H1 (cell line): ENCODE measurements at regions not wholly inside any gene's neighbourhood (a gene's known extent, or its start where the extent isn't known, plus 50 kb on each side); places are given as distances from the start of the nearest gene placed in this dataset.

Source experiments
- CTCF ChIA-PET: fragments of 300-600 bp; sonication (Branson Sonifier 250); formaldehyde crosslinking; loops from one replicate; lab custom pipeline; 2021; ENCODE audit not compliant: partially characterized antibody; lab: Charles Lee
- POLR2A ChIA-PET: fragments of 300-600 bp; sonication (Branson Sonifier 250); formaldehyde crosslinking; loops from one replicate; lab custom pipeline; 2021; ENCODE audit warnings: inconsistent platforms; ENCODE audit not compliant: partially characterized antibody; lab: Charles Lee
- DNase-seq, 2 experiments: peaks; one replicate each; pipeline versions ENCODE4 v3.0.0 to v3.0.0-alpha.2; 2010 to 2022; ENCODE audit warnings: low spot score in 2 of 2, low read depth in 1 of 2, mixed read lengths in 1 of 2
- FAIRE-seq: peaks from 2 replicates; lab custom pipeline; 2011; peaks lifted over from hg19 to GRCh38; lab: Jason Lieb, UNC
- H2AFZ ChIP-seq: 2 replicates; pipeline ENCODE4 v1.8.1; 2012; ENCODE audit warnings: low read length, inconsistent platforms
- H2AK5ac ChIP-seq: 2 replicates; pipeline ENCODE4 v1.6.1; 2013; ENCODE audit warnings: low read depth, low read length
- H2BK120ac ChIP-seq: replicated peaks from 2 replicates; pipeline ENCODE3; 2013; ENCODE audit warnings: low read depth, low read length, inconsistent platforms
- H2BK12ac ChIP-seq: 2 replicates; pipeline ENCODE4 v1.6.1; 2013; ENCODE audit warnings: low read depth, low read length
- H2BK15ac ChIP-seq: 2 replicates; pipeline ENCODE4 v1.6.1; 2013; ENCODE audit warnings: low read length
- H2BK20ac ChIP-seq: 2 replicates; pipeline ENCODE4 v1.6.1; 2013; ENCODE audit warnings: low read length
- H2BK5ac ChIP-seq: 2 replicates; pipeline ENCODE4 v1.6.1; 2013; ENCODE audit warnings: low read depth, low read length
- H3K14ac ChIP-seq: 2 replicates; pipeline ENCODE4 v1.6.1; 2013; ENCODE audit warnings: inconsistent platforms; ENCODE audit not compliant: insufficient read length
- H3K18ac ChIP-seq: 2 replicates; pipeline ENCODE4 v1.6.1; 2013; ENCODE audit warnings: low read length; ENCODE audit errors: extremely low read depth
- H3K23ac ChIP-seq: 2 replicates; pipeline ENCODE4 v1.6.1; 2013; ENCODE audit warnings: inconsistent platforms; ENCODE audit not compliant: insufficient read length
- H3K23me2 ChIP-seq: 2 replicates; pipeline ENCODE4 v1.6.1; 2013; ENCODE audit warnings: low read depth, low read length
- H3K27ac ChIP-seq: 2 replicates; pipeline ENCODE4 v1.6.1; 2011; ENCODE audit warnings: low read depth, low read length, inconsistent platforms
- H3K27me3 ChIP-seq, 4 experiments: replicated peaks in 1 of 4; 1 replicate in 1 of 4; 2 replicates in 3 of 4; pipeline versions ENCODE4 v1.6.1 to v1.8.1; 2011 to 2013; ENCODE audit warnings: low read length in 3 of 4, mild to moderate bottlenecking in 3 of 4, inconsistent platforms in 2 of 4, mixed read lengths in 2 of 4, moderate library complexity in 1 of 4; ENCODE audit not compliant: control insufficient read depth in 3 of 4, insufficient read depth in 3 of 4; ENCODE audit errors: extremely low read depth in 1 of 4
- H3K36me3 ChIP-seq, 4 experiments: 2 replicates each; pipeline versions ENCODE4 v1.6.1 to v1.8.1; 2011 to 2013; ENCODE audit warnings: mild to moderate bottlenecking in 4 of 4, low read length in 3 of 4, moderate library complexity in 2 of 4, control low read depth in 1 of 4, inconsistent platforms in 1 of 4; ENCODE audit not compliant: insufficient read depth in 4 of 4, control insufficient read depth in 2 of 4
- H3K4ac ChIP-seq: replicated peaks from 2 replicates; pipeline ENCODE3; 2013; ENCODE audit warnings: low read length, low read depth, mixed read lengths, inconsistent platforms; ENCODE audit not compliant: insufficient read length
- H3K4me1 ChIP-seq, 4 experiments: replicated peaks in 1 of 4; 1 replicate in 1 of 4; 2 replicates in 3 of 4; pipeline versions ENCODE4 v1.6.1 to v1.8.1; 2011 to 2013; ENCODE audit warnings: low read length in 3 of 4, inconsistent platforms in 2 of 4, mixed read lengths in 1 of 4; ENCODE audit not compliant: insufficient read depth in 4 of 4, control insufficient read depth in 3 of 4
- H3K4me2 ChIP-seq, 2 experiments: 2 replicates each; pipeline versions ENCODE4 v1.6.1 to v1.8.1; 2011 to 2013; ENCODE audit warnings: low read depth in 2 of 2, low read length in 2 of 2, control low read depth in 1 of 2, inconsistent platforms in 1 of 2, mild to moderate bottlenecking in 1 of 2; ENCODE audit not compliant: insufficient read depth in 1 of 2
- H3K4me3 ChIP-seq, 4 experiments: fragments of 200-600, 300-600 bp in 1 of 4; sonication (generic), shearing (Covaris generic), sonication (Bioruptor Twin) in 1 of 4; 2 replicates each; pipeline versions ENCODE4 v1.5.1 to v1.8.1; 2011 to 2016; ENCODE audit warnings: low read length in 4 of 4, low read depth in 3 of 4, control low read depth in 2 of 4, inconsistent platforms in 2 of 4, mild to moderate bottlenecking in 2 of 4, mixed read lengths in 1 of 4, moderate library complexity in 1 of 4; ENCODE audit not compliant: insufficient read depth in 2 of 4; ENCODE audit errors: extremely low read depth in 1 of 4
- H3K56ac ChIP-seq: replicated peaks from 2 replicates; pipeline ENCODE3; 2013; ENCODE audit warnings: low read depth, mild to moderate bottlenecking, mixed read lengths, low read length, inconsistent platforms; ENCODE audit not compliant: insufficient read length
- H3K79me1 ChIP-seq: 2 replicates; pipeline ENCODE4 v1.6.1; 2013; ENCODE audit warnings: low read depth, low read length, control low read depth
- H3K79me2 ChIP-seq, 2 experiments: 2 replicates each; pipeline versions ENCODE4 v1.6.1 to v1.8.1; 2012 to 2013; ENCODE audit warnings: low read length in 2 of 2, mild to moderate bottlenecking in 2 of 2, inconsistent platforms in 1 of 2; ENCODE audit not compliant: insufficient read depth in 2 of 2, control insufficient read depth in 1 of 2
- H3K9ac ChIP-seq, 4 experiments: replicated peaks in 1 of 4; 1 replicate in 1 of 4; 2 replicates in 3 of 4; pipeline versions ENCODE4 v1.6.1 to v1.8.1; 2011 to 2013; ENCODE audit warnings: low read depth in 3 of 4, low read length in 3 of 4, control low read depth in 2 of 4, mild to moderate bottlenecking in 2 of 4, moderate library complexity in 2 of 4, inconsistent platforms in 1 of 4; ENCODE audit errors: extremely low read depth in 1 of 4
- H3K9me3 ChIP-seq, 2 experiments: 2 replicates each; pipeline versions ENCODE4 v1.6.1 to v1.8.1; 2012 to 2013; ENCODE audit warnings: mild to moderate bottlenecking in 2 of 2, moderate library complexity in 2 of 2, control low read depth in 1 of 2, inconsistent platforms in 1 of 2, low read depth in 1 of 2, low read length in 1 of 2, mixed read lengths in 1 of 2; ENCODE audit not compliant: insufficient read depth in 2 of 2
- H4K20me1 ChIP-seq, 2 experiments: replicated peaks in 1 of 2; 2 replicates each; pipeline versions ENCODE3 to v1.8.1; 2011 to 2013; ENCODE audit warnings: inconsistent platforms in 2 of 2, low read length in 2 of 2, mild to moderate bottlenecking in 1 of 2; ENCODE audit not compliant: insufficient read depth in 2 of 2, control insufficient read depth in 1 of 2
- H4K5ac ChIP-seq: 2 replicates; pipeline ENCODE4 v1.6.1; 2013; ENCODE audit warnings: low read length, low read depth, mixed read lengths, inconsistent platforms; ENCODE audit not compliant: insufficient read length
- H4K8ac ChIP-seq: 2 replicates; pipeline ENCODE4 v1.8.0; 2013; ENCODE audit warnings: mild to moderate bottlenecking, moderate library complexity, low read length, inconsistent platforms; ENCODE audit not compliant: insufficient read depth; ENCODE audit errors: extremely low read depth
- H4K91ac ChIP-seq: replicated peaks from 2 replicates; pipeline ENCODE3; 2013; ENCODE audit warnings: low read length, mixed read lengths, inconsistent platforms; ENCODE audit not compliant: insufficient read length
- CEBPB ChIP-seq: IDR thresholded peaks from 2 replicates; pipeline ENCODE4 v1.6.1; 2012; ENCODE audit warnings: low read depth, low read length
- POU5F1 ChIP-seq: IDR thresholded peaks from 2 replicates; pipeline ENCODE4 v1.6.1; 2011; ENCODE audit warnings: low read depth, mild to moderate bottlenecking, low read length, moderate library complexity
- WGBS, 2 experiments: shearing (Covaris generic) in 1 of 2; methylation state at CpG; one replicate each; pipeline versions ENCODE4 v1.1.6 to v1.1.7; 2013 to 2015; ENCODE audit warnings: low lambda C conversion rate in 2 of 2, mixed read lengths in 2 of 2, inconsistent platforms in 1 of 2, low coverage in 1 of 2, missing lambda C conversion rate in 1 of 2; ENCODE audit not compliant: insufficient replicate concordance in 2 of 2, insufficient coverage in 1 of 2, insufficient read length in 1 of 2; ENCODE audit errors: extremely low coverage in 1 of 2, missing lambda C conversion rate in 1 of 2; 5-methylcytosine and 5-hydroxymethylcytosine counted together

- H2BK20ac ChIP-seq = no peak overlapping the region
- H4K91ac ChIP-seq = no peak overlapping the region
- H3K4me1 ChIP-seq = no peaks in the 10 kb centered on the region
- CTCF ChIA-PET = no interaction called here
- H2BK5ac ChIP-seq = no peak overlapping the region
- no peak overlapping the region for H3K9ac ChIP-seq
- no peak overlapping the region for H3K56ac ChIP-seq
- H4K8ac ChIP-seq = no peak overlapping the region
- 97% methylated on average over 1 of the region's 1 CpG; no CpG with 5 or more reads in 1 of the 2 experiments for WGBS, 2 experiments
- no peak overlapping the region for H3K14ac ChIP-seq
- H3K4me3 ChIP-seq = no peak overlapping the region
- no peak overlapping the region for H2BK15ac ChIP-seq
- no peak overlapping the region for H3K18ac ChIP-seq
- no peak overlapping the region for H3K27ac ChIP-seq
- H2BK12ac ChIP-seq = no peak overlapping the region
- H3K23me2 ChIP-seq = no peaks in the 10 kb centered on the region
- FAIRE-seq = no peak
- POLR2A ChIA-PET = interaction anchor here (0.9 kb wide), 1 partner anchor 165 kb away, joined by 3 read pairs; no protein-coding TSS in a partner anchor
- H4K5ac ChIP-seq = no peak overlapping the region
- DNase-seq = no peak
- no peak overlapping the region for H2BK120ac ChIP-seq
- no peak overlapping the region for H3K4ac ChIP-seq
- no peak overlapping the region for H3K23ac ChIP-seq
- TF ChIP-seq CEBPB (peak; percentile 26; the same call in 1 of the 2 replicates), POU5F1 (no peak)
- H3K79me2 ChIP-seq = no peaks in the 10 kb centered on the region
- no peak overlapping the region for H2AK5ac ChIP-seq
- H4K20me1 ChIP-seq = no peaks in the 10 kb centered on the region
- no peak overlapping the region for H2AFZ ChIP-seq
- H3K27me3 ChIP-seq = no peaks in the 10 kb centered on the region
- no peak overlapping the region for H3K4me2 ChIP-seq
- H3K9me3 ChIP-seq = no peaks in the 10 kb centered on the region
- H3K36me3 ChIP-seq = no peaks in the 10 kb centered on the region
- no peaks in the 10 kb centered on the region for H3K79me1 ChIP-seq
Measured at GRCh38 chr6:50211582-50211981, 161.9 kb upstream of the DEFB112 start.
